Gastrocnemius medialis (tissue), 4 donors: ENCODE measurements at regions not wholly inside any gene's neighbourhood (a gene's known extent, or its start where the extent isn't known, plus 50 kb on each side); places are given as distances from the start of the nearest gene placed in this dataset.
A peak's percentile ranks its signal among the peaks of the same experiment; 100 is the strongest.

Experiments used
- ATAC-seq, 2 donors: fragments of 150-250 bp; one replicate each; pipeline ENCODE4 v1.9.1; 2016
- DNase-seq, 2 donors: peaks; one replicate each; pipeline ENCODE4 v3.0.0-alpha.2; 2019
- H3K27ac ChIP-seq, 4 donors: fragments of 200-600 bp; sonication (generic); 1 replicate in 1 of 4; 2 replicates in 3 of 4; pipeline ENCODE4 v1.5.1; 2016 to 2018; ENCODE audit warnings: mild to moderate bottlenecking in 2 of 4, moderate library complexity in 1 of 4
- H3K27me3 ChIP-seq, 3 donors: fragments of 200-600 bp; sonication (generic) in 2 of 3; 1 replicate in 1 of 3; 2 replicates in 2 of 3; pipeline versions ENCODE4 v1.5.1 to v1.6.0; 2016 to 2019; ENCODE audit warnings: mild to moderate bottlenecking in 1 of 3, moderate library complexity in 1 of 3
- H3K36me3 ChIP-seq, 2 donors: fragments of 200-600 bp; sonication (generic) in 1 of 2; one replicate each; pipeline ENCODE4 v1.5.1; 2017 to 2018
- H3K4me1 ChIP-seq, 2 donors: fragments of 200-600 bp; sonication (generic) in 1 of 2; one replicate each; pipeline ENCODE4 v1.5.1; 2016 to 2017; ENCODE audit warnings: mild to moderate bottlenecking in 2 of 2
- H3K4me3 ChIP-seq, 4 donors: fragments of 200-600 bp; sonication (generic) in 3 of 4; 1 replicate in 1 of 4; 2 replicates in 3 of 4; pipeline ENCODE4 v1.5.1; 2016 to 2019; ENCODE audit warnings: mild to moderate bottlenecking in 2 of 4
- H3K9me3 ChIP-seq, 3 donors: fragments of 200-600 bp; sonication (generic) in 2 of 3; 1 replicate in 1 of 3; 2 replicates in 2 of 3; pipeline ENCODE4 v1.5.1; 2016 to 2019
- CTCF ChIP-seq, 5 experiments: fragments of 450-650 bp in 3 of 5; fragments of 200-600 bp in 2 of 5; sonication (generic) in 2 of 5; IDR thresholded peaks in 4 of 5; conservative IDR thresholded peaks in 1 of 5; 1 replicate in 4 of 5; 2 replicates in 1 of 5; pipeline ENCODE4 v1.5.1; 2016 to 2019; ENCODE audit warnings: antibody characterized with exemption in 5 of 5, mild to moderate bottlenecking in 3 of 5, moderate library complexity in 3 of 5
- POLR2A ChIP-seq, 2 donors: fragments of 450-650 bp; IDR thresholded peaks; one replicate each; pipeline ENCODE4 v1.6.1; 2017; ENCODE audit warnings: antibody characterized with exemption in 2 of 2, mild to moderate bottlenecking in 2 of 2, moderate library complexity in 2 of 2
- in situ Hi-C, 4 donors: fragments of 200-750 bp; cut with MboI; loops; one replicate each; pipeline versions ENCODE4 v1.15.0 to v1.8.0; 2017; ENCODE audit warnings: low sequenced_read_pairs in 4 of 4
- intact Hi-C: fragments of 100-400 bp; cut with DNase I; formaldehyde crosslinking; loops from one replicate; pipeline ENCODE4 v1.15.1; 2023; ENCODE audit warnings: low total_unique reads

GRCh38 chr13:76439546-76439945 lies 446.7 kb downstream of the KCTD12 start:
- intact Hi-C loops (no loop called here), in situ Hi-C loops (no loop called here)
- Histone ChIP-seq H3K27me3 (no peaks in the 10 kb centered on the region), H3K4me1 (no peaks in the 10 kb centered on the region), H3K36me3 (no peaks in the 10 kb centered on the region), H3K4me3 (no peak overlapping the region), H3K9me3 (no peaks in the 10 kb centered on the region), H3K27ac (no peak overlapping the region)
- DNase-seq, result no peak
- TF ChIP-seq POLR2A (IDR thresholded peaks at IDR 0.05) (no peak), CTCF (IDR thresholded peaks at IDR 0.05 in 4 of 5, conservative IDR thresholded peaks at IDR 0.05 in 1 of 5) (no peak)
- ATAC-seq, result no peak

GRCh38 chr13:76438050-76438449 lies 448.2 kb downstream of the KCTD12 start:
- no peak overlapping the region for H3K4me3 ChIP-seq
- no peaks in the 10 kb centered on the region for H3K27me3 ChIP-seq
- H3K9me3 ChIP-seq, result no peaks in the 10 kb centered on the region
- H3K27ac ChIP-seq, result no peak overlapping the region
- DNase-seq (no peak), ATAC-seq (no peak)
- H3K4me1 ChIP-seq, result no peaks in the 10 kb centered on the region
- in situ Hi-C loops, result no loop called here
- intact Hi-C loops, result no loop called here
- H3K36me3 ChIP-seq, result no peaks in the 10 kb centered on the region
- TF ChIP-seq POLR2A (IDR thresholded peaks at IDR 0.05) (no peak), CTCF (IDR thresholded peaks at IDR 0.05 in 4 of 5, conservative IDR thresholded peaks at IDR 0.05 in 1 of 5) (no peak)

GRCh38 chr13:76425935-76426334 lies 460.3 kb downstream of the KCTD12 start:
- Histone ChIP-seq H3K9me3 (no peaks in the 10 kb centered on the region), H3K27me3 (no peaks in the 10 kb centered on the region), H3K4me1 (no peaks in the 10 kb centered on the region), H3K4me3 (no peak overlapping the region), H3K36me3 (no peaks in the 10 kb centered on the region), H3K27ac (no peak overlapping the region)
- no peak for TF ChIP-seq CTCF (IDR thresholded peaks at IDR 0.05 in 4 of 5, conservative IDR thresholded peaks at IDR 0.05 in 1 of 5)
- no peak for TF ChIP-seq POLR2A (IDR thresholded peaks at IDR 0.05)
- in situ Hi-C loops (no loop called here), intact Hi-C loops (no loop called here)
- no peak for DNase-seq
- peak; percentile 72 to 73 for ATAC-seq

GRCh38 chr13:76421011-76421410 lies 465.2 kb downstream of the KCTD12 start:
- H3K27me3 ChIP-seq, result no peaks in the 10 kb centered on the region
- ATAC-seq (no peak), DNase-seq (no peak)
- intact Hi-C loops, result no loop called here
- TF ChIP-seq CTCF (IDR thresholded peaks at IDR 0.05 in 4 of 5, conservative IDR thresholded peaks at IDR 0.05 in 1 of 5), result no peak
- no peaks in the 10 kb centered on the region for H3K36me3 ChIP-seq
- H3K4me3 ChIP-seq, result no peak overlapping the region
- in situ Hi-C loops, result no loop called here
- H3K9me3 ChIP-seq, result no peaks in the 10 kb centered on the region
- no peak overlapping the region for H3K27ac ChIP-seq
- no peaks in the 10 kb centered on the region for H3K4me1 ChIP-seq

GRCh38 chr13:76418404-76418803 lies 467.8 kb downstream of the KCTD12 start:
- ATAC-seq, result no peak
- Histone ChIP-seq H3K9me3 (no peaks in the 10 kb centered on the region), H3K27ac (no peak overlapping the region), H3K36me3 (no peaks in the 10 kb centered on the region), H3K4me3 (no peak overlapping the region), H3K27me3 (no peaks in the 10 kb centered on the region), H3K4me1 (no peaks in the 10 kb centered on the region)
- TF ChIP-seq CTCF (IDR thresholded peaks at IDR 0.05 in 4 of 5, conservative IDR thresholded peaks at IDR 0.05 in 1 of 5), result no peak
- no peak for TF ChIP-seq POLR2A (IDR thresholded peaks at IDR 0.05)
- DNase-seq, result no peak
- intact Hi-C loops (no loop called here), in situ Hi-C loops (no loop called here)
